ENCODE measurements at regions not wholly inside any gene's neighbourhood (a gene's known extent, or its start where the extent isn't known, plus 50 kb on each side); places are given as distances from the start of the nearest gene placed in this dataset.
A peak's percentile ranks its signal among the peaks of the same experiment; 100 is the strongest.

DNA sequence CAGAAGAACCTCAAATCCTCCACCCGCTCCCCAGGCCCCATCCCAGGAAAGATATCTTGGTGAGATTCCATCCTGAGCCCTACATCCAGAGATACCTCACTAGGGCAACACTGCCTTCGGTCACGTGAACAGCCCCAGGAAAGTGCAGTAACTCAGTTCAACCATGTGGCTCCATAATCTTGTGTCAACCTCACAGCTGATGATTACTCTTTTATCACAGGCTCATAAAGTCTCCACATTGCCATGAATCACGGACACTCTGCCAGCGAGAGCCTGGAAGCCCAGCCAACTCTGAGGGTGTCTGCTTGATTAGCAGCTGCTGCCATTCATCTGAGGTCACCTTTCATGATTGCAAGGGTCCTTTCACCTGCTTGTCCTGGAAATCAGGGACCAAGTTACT, 175.8 kb upstream of the LRFN2 start:
- TF ChIP-seq CTCF (IDR thresholded peaks at IDR 0.05; ENCODE audit: partially characterized antibody, unreplicated experiment) = no peak
- H3K9me3 Mint-ChIP-seq (ENCODE audit: unreplicated experiment) = no peaks in the 10 kb centered on the region
- DNase-seq = no peak
- H3K4me1 Mint-ChIP-seq (ENCODE audit: low read depth, unreplicated experiment) = peaks cover 8% of the 10 kb centered on the region
- H3K27ac Mint-ChIP-seq (ENCODE audit: unreplicated experiment) = no peak overlapping the region
- no peaks in the 10 kb centered on the region for H3K36me3 Mint-ChIP-seq (ENCODE audit: unreplicated experiment)
- H3K4me3 Mint-ChIP-seq (ENCODE audit: unreplicated experiment) = no peak overlapping the region
- peaks cover 3% of the 10 kb centered on the region for H3K27me3 Mint-ChIP-seq (ENCODE audit: unreplicated experiment)

DNA sequence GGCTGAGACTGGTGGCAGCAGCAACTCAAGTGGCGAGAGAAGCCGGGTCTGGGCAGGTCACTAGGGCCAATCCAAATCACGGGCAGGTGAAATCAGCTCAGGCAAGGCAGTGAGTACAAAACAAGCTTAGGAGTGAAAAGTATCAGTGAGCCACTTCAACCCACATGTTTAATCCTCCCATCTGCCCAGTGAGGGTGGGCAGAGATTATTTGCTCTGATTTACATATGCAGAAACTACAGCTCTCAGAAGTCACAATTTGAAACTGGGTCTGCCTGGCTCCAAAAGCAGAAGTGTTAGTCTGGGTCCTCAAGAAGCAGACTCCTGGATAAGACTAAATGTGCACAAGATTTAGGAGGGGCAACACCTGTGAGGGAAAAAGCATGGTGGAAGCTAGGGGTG, 173.7 kb upstream of the LRFN2 start:
- TF ChIP-seq CTCF (IDR thresholded peaks at IDR 0.05; ENCODE audit: partially characterized antibody, unreplicated experiment) = no peak
- Mint-ChIP-seq H3K27me3 (ENCODE audit: unreplicated experiment) (peaks cover 5% of the 10 kb centered on the region), H3K36me3 (ENCODE audit: unreplicated experiment) (no peaks in the 10 kb centered on the region), H3K27ac (ENCODE audit: unreplicated experiment) (no peak overlapping the region), H3K4me3 (ENCODE audit: unreplicated experiment) (no peak overlapping the region), H3K9me3 (ENCODE audit: unreplicated experiment) (no peaks in the 10 kb centered on the region), H3K4me1 (ENCODE audit: low read depth, unreplicated experiment) (peaks cover 17% of the 10 kb centered on the region)
- DNase-seq = no peak

GRCh38 chr6:40759838-40760237, 172.7 kb upstream of the LRFN2 start:
- H3K4me1 Mint-ChIP-seq (ENCODE audit: low read depth, unreplicated experiment) = peaks cover 17% of the 10 kb centered on the region
- no peaks in the 10 kb centered on the region for H3K9me3 Mint-ChIP-seq (ENCODE audit: unreplicated experiment)
- no peaks in the 10 kb centered on the region for H3K36me3 Mint-ChIP-seq (ENCODE audit: unreplicated experiment)

GRCh38 chr6:40759264-40759663, 172.1 kb upstream of the LRFN2 start:
- no peaks in the 10 kb centered on the region for H3K36me3 Mint-ChIP-seq (ENCODE audit: unreplicated experiment)
- DNase-seq = no peak
- peaks cover 5% of the 10 kb centered on the region for H3K27me3 Mint-ChIP-seq (ENCODE audit: unreplicated experiment)
- H3K4me3 Mint-ChIP-seq (ENCODE audit: unreplicated experiment) = no peak overlapping the region
- no peak for TF ChIP-seq CTCF (IDR thresholded peaks at IDR 0.05; ENCODE audit: partially characterized antibody, unreplicated experiment)
- H3K9me3 Mint-ChIP-seq (ENCODE audit: unreplicated experiment) = no peaks in the 10 kb centered on the region
- H3K27ac Mint-ChIP-seq (ENCODE audit: unreplicated experiment) = no peak overlapping the region
- peaks cover 17% of the 10 kb centered on the region for H3K4me1 Mint-ChIP-seq (ENCODE audit: low read depth, unreplicated experiment)

More at GRCh38 chr6:40759838-40760237, 172.7 kb upstream of the LRFN2 start:
- TF ChIP-seq CTCF (IDR thresholded peaks at IDR 0.05; ENCODE audit: partially characterized antibody, unreplicated experiment) = no peak
- no peak overlapping the region for H3K4me3 Mint-ChIP-seq (ENCODE audit: unreplicated experiment)
- no peak for DNase-seq
- H3K27ac Mint-ChIP-seq (ENCODE audit: unreplicated experiment) = no peak overlapping the region
- peaks cover 5% of the 10 kb centered on the region for H3K27me3 Mint-ChIP-seq (ENCODE audit: unreplicated experiment)

GRCh38 chr6:40755749-40756452, 168.7 kb upstream of the LRFN2 start:
- peak overlapping the region; percentile 4 for H3K4me3 Mint-ChIP-seq (ENCODE audit: unreplicated experiment)
- DNase-seq = no peak
- H3K4me1 Mint-ChIP-seq (ENCODE audit: low read depth, unreplicated experiment) = peaks cover 26% of the 10 kb centered on the region
- no peaks in the 10 kb centered on the region for H3K36me3 Mint-ChIP-seq (ENCODE audit: unreplicated experiment)
- peaks cover 6% of the 10 kb centered on the region for H3K27me3 Mint-ChIP-seq (ENCODE audit: unreplicated experiment)
- TF ChIP-seq CTCF (IDR thresholded peaks at IDR 0.05; ENCODE audit: partially characterized antibody, unreplicated experiment) = no peak
- peak overlapping the region; percentile 5 for H3K27ac Mint-ChIP-seq (ENCODE audit: unreplicated experiment)
- peaks cover 3% of the 10 kb centered on the region for H3K9me3 Mint-ChIP-seq (ENCODE audit: unreplicated experiment)

Data from glutamatergic neuron (in vitro differentiated cells).